Skeletal muscle tissue (tissue), 3 donors: ENCODE measurements at regions not wholly inside any gene's neighbourhood (a gene's known extent, or its start where the extent isn't known, plus 50 kb on each side); places are given as distances from the start of the nearest gene placed in this dataset.

Experiments
- H3K27ac ChIP-seq: one replicate; pipeline ENCODE4 v1.7.0; 2013; ENCODE audit warnings: mild to moderate bottlenecking, low read depth, low read length, inconsistent platforms
- H3K27me3 ChIP-seq, 3 donors: one replicate each; pipeline ENCODE4 v1.7.0; 2013; ENCODE audit warnings: low read length in 3 of 3; ENCODE audit not compliant: control insufficient read depth in 3 of 3, insufficient read depth in 3 of 3
- H3K36me3 ChIP-seq, 3 donors: one replicate each; pipeline ENCODE4 v1.7.0; 2013; ENCODE audit warnings: low read length in 3 of 3; ENCODE audit not compliant: control insufficient read depth in 3 of 3, insufficient read depth in 3 of 3
- H3K4me1 ChIP-seq, 3 donors: one replicate each; pipeline ENCODE4 v1.7.0; 2013; ENCODE audit warnings: low read length in 3 of 3, mild to moderate bottlenecking in 3 of 3; ENCODE audit not compliant: control insufficient read depth in 3 of 3, insufficient read depth in 3 of 3
- H3K4me3 ChIP-seq, 3 donors: one replicate each; pipeline ENCODE4 v1.7.0; 2013; ENCODE audit warnings: low read length in 3 of 3
- H3K9ac ChIP-seq, 3 donors: one replicate each; pipeline ENCODE4 v1.7.0; 2013; ENCODE audit warnings: low read length in 3 of 3, mild to moderate bottlenecking in 3 of 3, moderate library complexity in 2 of 3, low read depth in 1 of 3
- H3K9me3 ChIP-seq, 3 donors: one replicate each; pipeline ENCODE4 v1.7.0; 2013; ENCODE audit warnings: low read length in 3 of 3; ENCODE audit not compliant: control insufficient read depth in 3 of 3
- donor health status: Osteomylitis.

GRCh38 chr1:29945426-29945825 is 709.1 kb downstream of the PTPRU start:
- H3K36me3 ChIP-seq: no peaks in the 10 kb centered on the region
- H3K27me3 ChIP-seq: peaks cover 13 to 42% (median 22%) of the 10 kb centered on the region in 3 donors
- no peaks in the 10 kb centered on the region for H3K9me3 ChIP-seq
- no peak overlapping the region for H3K9ac ChIP-seq
- no peaks in the 10 kb centered on the region for H3K4me1 ChIP-seq
- H3K4me3 ChIP-seq: no peak overlapping the region
- H3K27ac ChIP-seq: no peak overlapping the region

- Histone ChIP-seq H3K9ac (no peak overlapping the region), H3K9me3 (no peaks in the 10 kb centered on the region), H3K27ac (no peak overlapping the region), H3K36me3 (no peaks in the 10 kb centered on the region), H3K27me3 (peaks cover 13 to 50% (median 24%) of the 10 kb centered on the region in 3 donors), H3K4me1 (no peaks in the 10 kb centered on the region), H3K4me3 (no peak overlapping the region)
These were observed 708.1 kb downstream of the PTPRU start for GRCh38 chr1:29944253-29944905.

- Histone ChIP-seq H3K4me1 (no peaks in the 10 kb centered on the region), H3K36me3 (no peaks in the 10 kb centered on the region), H3K27me3 (peaks cover 13 to 43% (median 24%) of the 10 kb centered on the region in 3 donors), H3K9me3 (no peaks in the 10 kb centered on the region), H3K9ac (no peak overlapping the region), H3K27ac (no peak overlapping the region), H3K4me3 (no peak overlapping the region)
These were observed 706.7 kb downstream of the PTPRU start for GRCh38 chr1:29943034-29943433.

GRCh38 chr1:29939079-29939478 is 702.8 kb downstream of the PTPRU start:
- Histone ChIP-seq H3K9me3 (no peaks in the 10 kb centered on the region), H3K27ac (no peak overlapping the region), H3K4me1 (no peaks in the 10 kb centered on the region), H3K27me3 (peaks cover 0 to 26% (median 9%) of the 10 kb centered on the region in 3 donors), H3K4me3 (no peak overlapping the region), H3K36me3 (no peaks in the 10 kb centered on the region), H3K9ac (no peak overlapping the region)

GRCh38 chr1:29937356-29937755 is 701.0 kb downstream of the PTPRU start:
- Histone ChIP-seq H3K4me3 (no peak overlapping the region), H3K27me3 (peaks cover 0 to 33% (median 13%) of the 10 kb centered on the region in 3 donors), H3K4me1 (no peaks in the 10 kb centered on the region), H3K36me3 (no peaks in the 10 kb centered on the region), H3K9ac (no peak overlapping the region), H3K9me3 (no peaks in the 10 kb centered on the region), H3K27ac (no peak overlapping the region)

GRCh38 chr1:29936031-29936544 is 699.8 kb downstream of the PTPRU start:
- Histone ChIP-seq H3K4me1 (no peaks in the 10 kb centered on the region), H3K27me3 (peaks cover 0 to 38% (median 17%) of the 10 kb centered on the region in 3 donors), H3K9ac (no peak overlapping the region), H3K4me3 (no peak overlapping the region), H3K27ac (no peak overlapping the region), H3K9me3 (no peaks in the 10 kb centered on the region), H3K36me3 (no peaks in the 10 kb centered on the region)

GRCh38 chr1:29934255-29934772 is 698.0 kb downstream of the PTPRU start:
- Histone ChIP-seq H3K9me3 (no peaks in the 10 kb centered on the region), H3K9ac (no peak overlapping the region), H3K36me3 (no peaks in the 10 kb centered on the region), H3K27ac (no peak overlapping the region), H3K4me3 (no peak overlapping the region), H3K4me1 (no peaks in the 10 kb centered on the region), H3K27me3 (peaks cover 9 to 34% (median 16%) of the 10 kb centered on the region in 3 donors)

- Histone ChIP-seq H3K4me3 (no peak overlapping the region), H3K9ac (no peak overlapping the region), H3K4me1 (no peaks in the 10 kb centered on the region), H3K36me3 (no peaks in the 10 kb centered on the region), H3K27me3 (peaks cover 9 to 34% (median 22%) of the 10 kb centered on the region in 3 donors), H3K9me3 (no peaks in the 10 kb centered on the region), H3K27ac (no peak overlapping the region)
These were observed 696.7 kb downstream of the PTPRU start for GRCh38 chr1:29933067-29933466.

GRCh38 chr1:29932626-29933025 is 696.3 kb downstream of the PTPRU start:
- H3K27me3 ChIP-seq: peaks cover 9 to 34% (median 22%) of the 10 kb centered on the region in 3 donors
- H3K4me1 ChIP-seq: no peaks in the 10 kb centered on the region
- no peaks in the 10 kb centered on the region for H3K36me3 ChIP-seq
- no peak overlapping the region for H3K9ac ChIP-seq
- H3K4me3 ChIP-seq: no peak overlapping the region
- H3K27ac ChIP-seq: no peak overlapping the region
- no peaks in the 10 kb centered on the region for H3K9me3 ChIP-seq

GRCh38 chr1:29931477-29932175 is 695.3 kb downstream of the PTPRU start:
- H3K4me3 ChIP-seq: no peak overlapping the region
- peaks cover 9 to 36% (median 26%) of the 10 kb centered on the region in 3 donors for H3K27me3 ChIP-seq
- no peaks in the 10 kb centered on the region for H3K36me3 ChIP-seq

More at GRCh38 chr1:29931477-29932175, 695.3 kb downstream of the PTPRU start:
- no peak overlapping the region for H3K27ac ChIP-seq
- no peak overlapping the region for H3K9ac ChIP-seq
- H3K4me1 ChIP-seq: no peaks in the 10 kb centered on the region
- H3K9me3 ChIP-seq: no peaks in the 10 kb centered on the region
